Activated CD4-positive, alpha-beta memory T cell treated with anti-CD3 and anti-CD28 coated beads for 36 hours (primary cell): ENCODE measurements at regions not wholly inside any gene's neighbourhood (a gene's known extent, or its start where the extent isn't known, plus 50 kb on each side); places are given as distances from the start of the nearest gene placed in this dataset.

ENCODE experiments used
- CTCF ChIA-PET: fragments of 350-600 bp; sonication (Branson Sonifier 250); formaldehyde crosslinking; loops from one replicate; lab custom pipeline; 2021; ENCODE audit warnings: antibody characterized with exemption, inconsistent platforms; lab: Charles Lee
- POLR2A ChIA-PET: fragments of 350-600 bp; sonication (Branson Sonifier 250); formaldehyde crosslinking; loops from one replicate; lab custom pipeline; 2021; ENCODE audit warnings: antibody characterized with exemption; lab: Charles Lee
- DNase-seq: peaks from one replicate; pipeline ENCODE4 v3.0.0-alpha.2; 2020
- H3K27ac Mint-ChIP-seq: one replicate; pipeline ENCODE4 v1.8.0; 2021; ENCODE audit warnings: mixed read lengths
- H3K27me3 Mint-ChIP-seq: one replicate; pipeline ENCODE4 v1.8.0; 2021; ENCODE audit warnings: mixed read lengths
- H3K36me3 Mint-ChIP-seq: one replicate; pipeline ENCODE4 v1.8.0; 2021; ENCODE audit warnings: mixed read lengths
- H3K4me1 Mint-ChIP-seq: one replicate; pipeline ENCODE4 v1.8.0; 2021; ENCODE audit warnings: low read depth, mixed read lengths
- H3K4me3 Mint-ChIP-seq: one replicate; pipeline ENCODE4 v1.8.0; 2021; ENCODE audit warnings: mild to moderate bottlenecking, mixed read lengths
- H3K9me3 Mint-ChIP-seq: one replicate; pipeline ENCODE4 v1.8.0; 2021; ENCODE audit warnings: mixed read lengths
- intact Hi-C: fragments of 100-400 bp; cut with micrococcal nuclease; formaldehyde crosslinking; loops from one replicate; pipeline ENCODE4 v1.15.1; 2023

- no peak overlapping the region for H3K27ac Mint-ChIP-seq
- ChIA-PET CTCF (no interaction called here), POLR2A (no interaction called here)
- no peak overlapping the region for H3K4me3 Mint-ChIP-seq
- no peaks in the 10 kb centered on the region for H3K36me3 Mint-ChIP-seq
- H3K27me3 Mint-ChIP-seq, result no peaks in the 10 kb centered on the region
- H3K4me1 Mint-ChIP-seq, result no peaks in the 10 kb centered on the region
- H3K9me3 Mint-ChIP-seq, result peaks cover 2% of the 10 kb centered on the region
- DNase-seq, result no peak
- intact Hi-C loops, result no loop called here
These were observed 382.2 kb upstream of the IGFBP7 start for GRCh38 chr4:57492251-57492878.

GRCh38 chr4:57491388-57491787 lies 381.2 kb upstream of the IGFBP7 start:
- Mint-ChIP-seq H3K36me3 (no peaks in the 10 kb centered on the region), H3K27ac (no peak overlapping the region), H3K27me3 (no peaks in the 10 kb centered on the region), H3K9me3 (peaks cover 2% of the 10 kb centered on the region), H3K4me1 (no peaks in the 10 kb centered on the region), H3K4me3 (no peak overlapping the region)
- CTCF ChIA-PET, result no interaction called here
- POLR2A ChIA-PET, result no interaction called here
- intact Hi-C loops, result no loop called here
- no peak for DNase-seq

DNA sequence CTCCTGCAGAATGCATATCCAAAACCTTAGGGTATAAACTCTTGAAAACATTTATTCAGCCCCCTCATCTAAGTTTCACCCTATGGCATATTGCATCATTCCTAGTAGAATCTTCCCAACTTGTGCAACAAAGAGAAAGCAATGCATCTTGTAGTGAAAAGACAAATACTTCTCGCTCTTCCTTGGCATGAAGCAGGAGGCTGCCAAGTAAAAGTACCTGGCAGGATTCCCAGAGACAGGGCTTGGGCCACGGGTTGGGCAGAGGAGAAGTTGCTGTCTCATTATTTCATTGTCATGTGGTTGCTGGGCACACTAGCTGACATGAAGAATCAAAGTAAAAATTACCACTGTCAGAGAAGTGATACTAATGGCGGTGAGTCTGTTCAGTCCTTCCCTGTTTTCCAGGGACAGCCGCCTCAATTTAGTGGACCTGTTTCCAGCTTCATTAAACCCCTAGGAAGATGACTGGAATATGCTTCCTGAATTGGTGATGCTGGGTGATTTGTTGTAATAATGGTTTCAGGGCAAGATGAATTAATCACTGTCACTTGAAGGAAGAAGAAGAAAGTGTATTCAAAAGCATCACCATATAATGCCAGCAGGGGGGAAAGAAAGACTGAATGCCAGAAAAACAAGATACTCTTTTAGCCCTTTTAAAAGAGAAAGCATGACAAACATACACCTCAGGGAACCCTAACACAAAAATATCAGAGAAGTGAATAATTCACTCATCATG lies 380.5 kb upstream of the IGFBP7 start:
- intact Hi-C loops, result no loop called here

DNA sequence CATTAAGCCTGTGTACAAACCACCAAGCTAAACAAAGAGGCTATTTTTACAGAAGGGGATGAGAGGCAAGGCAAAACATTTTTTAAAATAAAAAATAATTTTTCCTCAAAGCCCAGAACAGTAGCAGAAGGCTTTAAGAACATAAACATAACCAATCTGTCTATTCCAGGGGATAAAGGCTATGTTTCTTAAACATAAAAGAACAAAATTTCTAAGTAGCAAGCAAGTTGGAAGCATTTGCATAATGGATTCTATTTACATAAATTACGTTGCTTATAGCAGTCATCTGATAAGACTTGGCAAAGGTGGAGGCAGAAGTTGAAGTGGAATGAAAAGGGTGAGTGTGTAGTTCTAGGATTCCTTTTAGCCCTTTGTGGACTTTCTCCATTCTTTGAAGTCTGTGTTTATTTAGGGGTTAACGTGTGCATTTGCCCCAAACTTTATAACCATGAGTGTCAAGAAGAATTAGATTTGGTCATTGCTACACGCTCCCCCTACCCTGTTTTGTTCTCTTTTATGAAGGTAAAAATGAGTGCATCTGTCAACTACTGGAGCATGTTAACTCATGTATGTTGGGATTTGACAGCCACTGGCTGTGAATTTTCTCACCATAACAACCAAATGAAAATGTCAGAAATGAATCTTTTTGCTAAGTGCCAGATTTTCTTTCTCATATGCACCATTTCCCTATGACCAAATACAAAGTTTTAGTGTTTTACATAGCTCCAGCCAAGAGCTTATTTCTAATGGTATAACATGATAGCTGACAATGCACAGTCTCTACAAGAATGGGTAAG lies 378.4 kb upstream of the IGFBP7 start:
- H3K36me3 Mint-ChIP-seq, result no peaks in the 10 kb centered on the region
- ChIA-PET POLR2A (no interaction called here), CTCF (no interaction called here)
- H3K27me3 Mint-ChIP-seq, result no peaks in the 10 kb centered on the region
- H3K27ac Mint-ChIP-seq, result no peak overlapping the region
- H3K4me1 Mint-ChIP-seq, result no peaks in the 10 kb centered on the region
- no peak overlapping the region for H3K4me3 Mint-ChIP-seq
- intact Hi-C loops, result no loop called here
- no peak for DNase-seq
- H3K9me3 Mint-ChIP-seq, result no peaks in the 10 kb centered on the region

More for the DNA sequence above, 380.5 kb upstream of the IGFBP7 start:
- ChIA-PET POLR2A (no interaction called here), CTCF (no interaction called here)
- Mint-ChIP-seq H3K9me3 (peaks cover 2% of the 10 kb centered on the region), H3K27ac (no peak overlapping the region), H3K4me3 (no peak overlapping the region), H3K27me3 (no peaks in the 10 kb centered on the region), H3K36me3 (no peaks in the 10 kb centered on the region), H3K4me1 (no peaks in the 10 kb centered on the region)
- DNase-seq, result no peak

GRCh38 chr4:57475424-57475823 lies 365.2 kb upstream of the IGFBP7 start:
- CTCF ChIA-PET, result no interaction called here
- no peak for DNase-seq
- peaks cover 3% of the 10 kb centered on the region for H3K9me3 Mint-ChIP-seq
- intact Hi-C loops, result no loop called here
- no peaks in the 10 kb centered on the region for H3K27me3 Mint-ChIP-seq
- no peaks in the 10 kb centered on the region for H3K36me3 Mint-ChIP-seq
- no peak overlapping the region for H3K4me3 Mint-ChIP-seq
- no peaks in the 10 kb centered on the region for H3K4me1 Mint-ChIP-seq
- POLR2A ChIA-PET, result no interaction called here
- no peak overlapping the region for H3K27ac Mint-ChIP-seq

DNA sequence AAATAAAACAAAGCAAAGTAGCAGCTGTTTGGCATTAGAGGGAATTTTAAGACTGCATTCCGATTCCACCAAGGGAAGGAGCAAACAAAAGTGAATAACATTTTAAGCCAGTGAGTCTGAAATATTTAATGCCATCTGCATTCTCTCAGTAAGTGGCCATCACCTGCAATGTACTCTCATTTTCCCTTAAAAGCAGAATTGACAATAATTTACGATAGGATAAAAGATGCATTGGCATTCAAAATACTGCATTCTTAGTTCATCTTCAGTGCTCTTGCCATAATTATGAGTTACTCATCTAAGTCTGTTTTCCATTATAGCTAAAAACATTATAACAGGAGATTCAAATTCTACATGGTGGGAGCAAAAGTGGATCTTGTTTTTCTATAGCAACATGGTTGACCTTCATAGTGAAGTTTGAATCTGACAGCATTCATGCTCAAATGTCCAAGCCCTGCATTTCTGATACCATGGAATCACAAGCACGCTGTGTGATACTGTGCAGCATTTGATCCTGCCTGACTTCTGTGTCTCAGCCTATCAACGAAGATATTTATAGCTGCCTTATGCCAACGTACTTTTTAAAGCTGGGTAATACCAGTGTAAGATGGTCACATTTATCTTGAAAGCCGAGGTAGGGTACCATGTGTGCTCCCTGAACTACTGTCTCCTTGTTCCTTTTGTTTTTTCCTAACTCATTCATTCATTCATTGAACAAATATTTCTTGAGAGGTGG lies 355.3 kb upstream of the IGFBP7 start:
- POLR2A ChIA-PET, result no interaction called here
- intact Hi-C loops, result no loop called here
- CTCF ChIA-PET, result no interaction called here
- Mint-ChIP-seq H3K9me3 (peaks cover 12% of the 10 kb centered on the region), H3K27ac (no peak overlapping the region), H3K4me3 (no peak overlapping the region), H3K36me3 (no peaks in the 10 kb centered on the region), H3K4me1 (no peaks in the 10 kb centered on the region), H3K27me3 (no peaks in the 10 kb centered on the region)
- no peak for DNase-seq

- H3K4me3 Mint-ChIP-seq, result no peak overlapping the region
- peaks cover 3% of the 10 kb centered on the region for H3K9me3 Mint-ChIP-seq
- no peaks in the 10 kb centered on the region for H3K27me3 Mint-ChIP-seq
- POLR2A ChIA-PET, result no interaction called here
- H3K27ac Mint-ChIP-seq, result no peak overlapping the region
- CTCF ChIA-PET, result no interaction called here
- intact Hi-C loops, result no loop called here
- DNase-seq, result no peak
- H3K36me3 Mint-ChIP-seq, result no peaks in the 10 kb centered on the region
- H3K4me1 Mint-ChIP-seq, result no peaks in the 10 kb centered on the region
These were observed 352.7 kb upstream of the IGFBP7 start for GRCh38 chr4:57462843-57463242.

GRCh38 chr4:57460967-57461366 lies 350.8 kb upstream of the IGFBP7 start:
- Mint-ChIP-seq H3K27ac (no peak overlapping the region), H3K27me3 (no peaks in the 10 kb centered on the region), H3K9me3 (peaks cover 7% of the 10 kb centered on the region), H3K4me3 (no peak overlapping the region), H3K36me3 (no peaks in the 10 kb centered on the region), H3K4me1 (no peaks in the 10 kb centered on the region)
- intact Hi-C loops, result no loop called here
- DNase-seq, result no peak
- ChIA-PET CTCF (no interaction called here), POLR2A (no interaction called here)

GRCh38 chr4:57448901-57449300 lies 338.7 kb upstream of the IGFBP7 start:
- intact Hi-C loops, result no loop called here
- Mint-ChIP-seq H3K4me3 (no peak overlapping the region), H3K9me3 (peaks cover 14% of the 10 kb centered on the region), H3K36me3 (no peaks in the 10 kb centered on the region), H3K27me3 (no peaks in the 10 kb centered on the region), H3K4me1 (no peaks in the 10 kb centered on the region), H3K27ac (no peak overlapping the region)
- DNase-seq, result no peak
- ChIA-PET POLR2A (no interaction called here), CTCF (no interaction called here)

DNA sequence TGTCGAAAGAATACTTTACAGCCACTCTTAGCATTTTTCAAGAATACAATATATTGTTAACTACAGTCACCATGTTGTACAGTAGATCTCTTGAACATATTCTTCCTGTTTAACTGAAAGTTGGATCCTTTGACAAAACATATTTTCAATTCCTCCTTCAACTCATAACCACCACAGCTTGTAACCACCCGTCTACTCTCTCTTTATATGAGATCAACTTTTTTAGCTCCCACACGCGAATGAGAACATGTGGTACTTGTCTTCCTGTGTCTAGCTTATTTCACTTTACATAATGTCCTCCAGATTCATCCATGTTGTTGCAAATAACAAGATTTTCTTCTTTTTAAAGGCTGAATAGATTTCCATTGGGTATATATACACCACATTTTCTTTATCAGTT lies 338.3 kb upstream of the IGFBP7 start:
- no peak for DNase-seq
- CTCF ChIA-PET, result no interaction called here
- Mint-ChIP-seq H3K36me3 (no peaks in the 10 kb centered on the region), H3K4me3 (no peak overlapping the region), H3K4me1 (no peaks in the 10 kb centered on the region), H3K27ac (no peak overlapping the region), H3K27me3 (no peaks in the 10 kb centered on the region), H3K9me3 (peaks cover 14% of the 10 kb centered on the region)
- intact Hi-C loops, result no loop called here
- POLR2A ChIA-PET, result no interaction called here

DNA sequence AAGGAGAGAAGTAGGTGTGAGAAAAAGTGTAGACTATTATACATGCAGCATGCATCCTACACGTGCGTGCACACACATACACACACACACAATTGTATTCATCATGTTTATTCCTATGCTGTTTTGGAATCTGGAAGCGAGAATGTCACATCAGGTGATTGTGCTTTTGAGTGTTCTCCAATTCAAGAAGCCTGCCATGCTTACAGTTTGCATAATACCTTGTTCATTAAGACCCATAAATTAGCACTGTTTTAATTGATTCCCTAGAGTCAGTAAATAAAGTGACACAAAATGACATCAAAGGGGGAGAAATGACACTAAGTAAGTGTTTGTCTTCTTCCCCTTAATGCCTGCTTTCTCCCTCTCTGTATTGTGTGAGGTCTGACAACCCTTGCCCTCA lies 336.1 kb upstream of the IGFBP7 start:
- Mint-ChIP-seq H3K27ac (no peak overlapping the region), H3K4me1 (no peaks in the 10 kb centered on the region), H3K9me3 (peaks cover 3% of the 10 kb centered on the region), H3K4me3 (no peak overlapping the region), H3K27me3 (no peaks in the 10 kb centered on the region), H3K36me3 (no peaks in the 10 kb centered on the region)
- intact Hi-C loops, result no loop called here
- ChIA-PET CTCF (no interaction called here), POLR2A (no interaction called here)
- no peak for DNase-seq

DNA sequence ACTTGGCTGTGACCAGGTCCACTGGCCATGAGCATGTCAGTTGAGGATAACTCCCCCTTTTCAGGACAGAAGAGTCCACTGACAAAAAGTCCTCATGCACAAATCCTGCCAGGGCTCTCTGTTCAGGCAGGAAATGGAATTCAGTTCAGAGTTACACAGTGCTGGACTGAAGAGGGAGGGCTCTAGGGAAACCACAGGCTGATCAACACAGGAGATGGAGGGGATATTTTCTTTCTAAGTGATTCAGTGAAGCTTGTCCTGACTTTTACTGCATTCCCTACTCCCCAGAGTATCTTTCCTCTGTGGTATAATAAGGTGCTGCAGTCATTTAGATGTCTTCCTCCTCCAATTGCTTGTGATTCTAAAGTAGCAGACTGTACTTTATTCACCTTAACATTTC lies 335.5 kb upstream of the IGFBP7 start:
- no peak for DNase-seq
- intact Hi-C loops, result no loop called here
- CTCF ChIA-PET, result no interaction called here
- no peaks in the 10 kb centered on the region for H3K36me3 Mint-ChIP-seq
- no peaks in the 10 kb centered on the region for H3K27me3 Mint-ChIP-seq
- H3K4me3 Mint-ChIP-seq, result no peak overlapping the region
- no peak overlapping the region for H3K27ac Mint-ChIP-seq
- peaks cover 3% of the 10 kb centered on the region for H3K9me3 Mint-ChIP-seq
- H3K4me1 Mint-ChIP-seq, result no peaks in the 10 kb centered on the region
- POLR2A ChIA-PET, result no interaction called here
